ENCODE measurements at regions not wholly inside any gene's neighbourhood (a gene's known extent, or its start where the extent isn't known, plus 50 kb on each side); places are given as distances from the start of the nearest gene placed in this dataset.
A peak's percentile ranks its signal among the peaks of the same experiment; 100 is the strongest.

DNA sequence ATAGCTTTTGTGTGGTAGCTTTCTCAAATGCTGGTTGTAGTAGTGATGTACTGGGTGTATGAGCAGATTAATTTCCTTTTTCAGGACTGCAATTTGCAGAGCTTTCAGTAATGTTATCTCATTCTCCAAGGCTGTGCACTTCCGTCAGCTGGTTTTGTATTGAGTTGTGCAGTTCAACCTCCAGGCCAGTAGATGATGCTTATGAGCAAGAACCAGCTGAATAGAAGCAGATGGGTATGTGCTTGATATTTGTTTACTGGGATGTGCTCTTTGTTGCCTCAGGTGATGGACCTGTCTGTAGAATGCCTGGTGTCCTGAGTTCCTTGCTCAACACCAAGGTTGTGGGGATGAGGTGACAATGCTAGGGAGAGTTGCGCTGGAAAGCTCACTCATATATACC, 462.8 kb downstream of the PCDH18 start:
- DNase-seq (ENCODE audit: low spot score) = no peak

DNA sequence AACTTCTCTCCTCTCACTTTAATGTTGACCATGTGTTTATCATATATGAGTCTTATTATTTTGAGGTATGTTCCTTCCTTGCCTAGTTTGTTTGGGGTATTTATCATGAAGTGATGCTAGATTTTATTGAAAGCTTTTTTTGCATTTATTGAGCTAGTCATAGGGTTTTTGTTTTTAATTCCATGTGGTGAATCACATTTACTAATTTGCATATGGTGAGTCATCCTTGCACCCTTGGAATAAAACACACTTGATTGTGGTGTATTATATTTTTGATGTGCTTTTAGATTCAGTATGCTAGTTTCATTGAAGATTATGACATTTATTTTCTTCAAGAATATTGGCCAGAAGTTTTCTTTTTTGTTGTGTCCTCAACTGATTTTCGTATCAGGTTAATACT, 464.6 kb downstream of the PCDH18 start:
- DNase-seq (ENCODE audit: low spot score) = no peak

DNA sequence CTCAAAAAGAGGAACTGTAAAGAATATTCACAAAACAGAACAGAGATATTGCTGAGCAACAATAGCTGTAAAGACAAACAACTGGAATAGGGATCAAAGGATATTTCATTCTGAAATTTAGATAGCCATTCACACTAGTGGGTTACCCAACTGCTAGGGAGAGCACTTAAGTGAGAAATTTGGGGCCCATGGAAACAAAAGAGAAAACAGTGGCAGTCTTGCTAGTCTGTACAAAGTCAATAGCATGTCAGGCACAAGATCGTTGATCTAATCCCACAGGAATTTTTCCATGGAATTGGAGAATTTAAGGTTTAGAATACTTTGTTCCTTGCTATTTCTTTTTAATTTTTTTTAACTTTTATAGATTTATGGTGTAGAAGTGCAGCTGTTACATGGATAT, 467.0 kb downstream of the PCDH18 start:
- DNase-seq (ENCODE audit: low spot score) = no peak

DNA sequence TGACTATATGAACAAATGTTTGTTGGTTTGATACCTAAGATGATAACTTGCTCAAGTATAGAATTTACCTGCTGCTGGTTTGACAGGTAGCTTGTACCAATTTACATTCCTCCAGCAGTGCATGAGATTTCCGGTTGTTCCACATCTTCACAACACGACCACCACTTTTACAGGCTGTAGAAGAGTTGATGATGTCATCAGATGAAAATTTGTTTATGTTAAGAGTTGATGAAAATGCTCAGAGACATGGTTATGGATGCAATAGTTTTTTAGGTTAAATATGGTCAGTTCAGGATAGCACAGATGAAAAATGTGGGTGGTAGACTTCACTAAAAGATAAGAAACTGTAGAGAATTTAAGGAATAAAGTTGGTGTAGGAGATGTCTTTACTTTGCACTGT, 468.3 kb downstream of the PCDH18 start:
- DNase-seq (ENCODE audit: low spot score) = no peak

DNA sequence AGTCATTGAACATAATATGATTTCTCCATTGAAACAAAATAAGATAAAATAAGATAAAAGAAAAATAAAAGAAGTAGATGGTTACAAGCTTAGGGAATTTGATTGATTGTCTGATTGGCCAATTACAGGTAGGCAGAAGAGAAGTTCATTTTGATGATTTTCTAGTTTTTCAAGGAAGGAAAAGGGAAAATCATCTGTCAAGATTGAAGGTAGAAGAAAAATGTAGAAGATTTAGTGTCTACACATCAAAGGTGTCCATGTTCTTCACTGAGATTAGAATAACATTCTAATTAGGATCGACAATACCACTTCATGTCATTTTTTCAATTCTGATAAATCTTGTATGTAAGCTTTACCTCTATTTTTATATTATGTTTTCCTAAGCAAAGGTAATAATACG, 489.1 kb downstream of the PCDH18 start:
- no peak for DNase-seq (ENCODE audit: low spot score)

DNA sequence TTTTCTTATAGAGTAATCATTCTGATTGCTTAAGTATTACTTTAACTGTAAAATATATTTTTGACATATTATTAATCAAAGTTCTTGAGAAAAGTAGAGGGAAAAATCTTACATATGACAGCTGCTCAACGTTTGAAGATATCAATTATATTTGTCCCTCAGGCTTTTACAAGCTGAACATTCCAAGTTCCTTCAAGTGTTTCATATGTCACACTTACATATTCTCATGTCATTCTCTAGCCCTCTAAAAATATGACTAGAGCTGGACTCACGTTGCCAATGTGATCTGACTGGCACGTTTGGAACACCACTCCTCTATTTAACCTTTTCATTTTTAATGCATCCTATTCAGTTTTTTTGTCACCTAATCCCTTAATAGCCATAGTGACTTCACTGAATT, 492.9 kb downstream of the PCDH18 start:
- DNase-seq (ENCODE audit: low spot score) = no peak

DNA sequence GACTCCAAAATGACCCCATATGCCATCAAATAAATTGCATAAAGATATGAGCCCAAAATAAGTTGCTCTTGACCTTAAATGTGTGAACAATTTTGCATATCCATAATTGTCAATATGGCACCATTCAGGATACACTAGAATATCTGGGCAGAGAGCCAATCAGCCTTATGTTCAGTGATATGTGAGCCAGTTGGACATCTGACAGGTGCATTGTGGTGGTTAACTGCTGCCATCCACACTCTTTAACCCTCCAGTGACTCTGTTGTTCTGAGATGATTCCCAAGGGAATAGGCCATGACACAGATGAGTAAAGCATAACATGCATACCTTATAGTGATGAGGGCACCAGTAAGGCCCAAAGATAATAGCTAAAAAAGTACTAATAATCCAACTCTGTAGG, 500.1 kb downstream of the PCDH18 start:
- DNase-seq (ENCODE audit: low spot score) = peak; percentile 3

DNA sequence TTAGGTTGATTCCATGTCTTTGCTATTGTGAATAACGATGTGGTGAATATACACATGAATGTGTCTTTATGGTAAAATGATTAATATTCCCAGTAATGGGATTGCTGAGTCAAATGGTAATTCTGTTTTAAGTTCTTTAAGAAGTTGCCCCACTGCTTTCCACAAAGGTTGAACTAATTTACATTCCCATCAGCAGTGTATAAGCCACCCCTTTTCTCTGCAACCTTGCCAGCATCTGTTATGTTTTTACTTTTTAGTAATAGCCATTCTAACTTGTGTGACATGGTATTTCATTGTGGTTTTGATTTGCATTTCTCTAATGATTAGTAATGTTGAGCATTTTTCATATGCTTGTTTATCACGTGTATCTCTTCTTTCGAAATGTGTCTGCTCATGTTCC, 503.3 kb downstream of the PCDH18 start:
- DNase-seq (ENCODE audit: low spot score) = no peak

DNA sequence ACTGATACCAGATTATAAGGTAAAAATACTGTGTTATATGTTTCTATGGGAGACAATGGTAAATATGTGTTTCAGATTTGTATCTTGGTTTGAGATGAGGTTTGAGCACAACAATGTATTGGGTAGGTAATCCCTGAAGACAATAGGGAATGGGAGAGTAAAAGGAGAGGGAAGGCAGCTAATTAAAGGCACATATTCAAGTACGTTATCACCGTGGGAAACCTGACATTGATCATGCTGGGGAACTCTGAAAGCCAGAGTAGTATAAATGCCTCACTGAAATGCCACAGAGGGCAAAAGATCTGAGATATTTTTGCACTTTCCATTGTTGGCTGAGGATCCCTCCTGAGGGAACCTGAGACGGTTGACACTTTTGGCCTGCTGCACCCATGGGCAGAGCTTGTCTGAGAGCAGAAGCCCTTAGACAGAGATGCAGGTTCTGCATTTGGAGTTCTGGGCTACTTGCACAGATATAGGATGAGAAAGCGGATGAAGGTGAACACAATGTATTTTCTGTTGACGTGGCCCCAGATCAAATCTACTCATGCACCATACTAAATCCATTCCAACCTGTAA, 506.7 kb downstream of the PCDH18 start:
- DNase-seq (ENCODE audit: low spot score) = no peak

DNA sequence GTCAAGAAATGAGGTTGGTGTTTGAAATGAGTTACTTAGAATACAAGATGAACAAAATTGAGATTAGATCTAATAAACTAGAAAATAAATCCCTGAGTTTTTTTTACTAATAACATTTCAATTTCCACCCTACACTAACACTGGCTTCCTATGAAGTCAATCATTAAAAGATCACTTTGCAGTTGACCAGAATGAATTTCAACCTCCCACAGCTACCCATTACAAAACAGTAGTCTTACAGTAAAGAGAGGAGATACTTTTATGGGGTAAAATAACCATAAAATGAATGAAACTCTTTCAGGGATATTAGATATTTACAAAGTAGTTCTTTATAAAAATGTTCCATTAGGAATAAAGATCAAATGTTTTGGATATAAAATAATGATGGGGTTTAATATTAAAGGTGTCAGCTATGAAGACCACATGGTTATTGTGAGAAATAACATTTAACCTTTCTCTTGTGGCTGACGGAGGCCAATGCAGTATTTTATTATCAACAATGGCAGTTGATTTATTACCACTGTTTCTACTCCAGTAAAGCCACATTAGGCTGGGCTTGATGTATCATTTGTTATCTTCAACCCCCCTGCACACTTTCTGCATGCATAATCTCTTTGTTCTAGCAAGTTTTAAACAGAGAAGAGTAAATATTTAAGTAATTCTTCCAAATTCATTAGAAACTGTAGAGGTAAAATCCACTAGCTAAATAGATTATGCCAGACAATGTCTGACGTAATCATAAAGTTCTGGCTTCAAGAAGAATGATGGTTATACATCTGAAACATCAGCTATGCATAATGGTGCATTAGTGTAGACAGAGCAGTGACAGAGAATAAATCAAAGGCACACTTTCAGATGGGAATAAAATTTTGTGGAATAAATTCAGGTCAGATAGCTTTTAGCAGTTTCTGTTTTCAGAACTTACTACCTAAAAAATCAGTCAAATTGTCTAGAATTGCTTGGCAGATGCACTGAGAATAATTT, 516.6 kb downstream of the PCDH18 start:
- DNase-seq (ENCODE audit: low spot score) = no peak

DNA sequence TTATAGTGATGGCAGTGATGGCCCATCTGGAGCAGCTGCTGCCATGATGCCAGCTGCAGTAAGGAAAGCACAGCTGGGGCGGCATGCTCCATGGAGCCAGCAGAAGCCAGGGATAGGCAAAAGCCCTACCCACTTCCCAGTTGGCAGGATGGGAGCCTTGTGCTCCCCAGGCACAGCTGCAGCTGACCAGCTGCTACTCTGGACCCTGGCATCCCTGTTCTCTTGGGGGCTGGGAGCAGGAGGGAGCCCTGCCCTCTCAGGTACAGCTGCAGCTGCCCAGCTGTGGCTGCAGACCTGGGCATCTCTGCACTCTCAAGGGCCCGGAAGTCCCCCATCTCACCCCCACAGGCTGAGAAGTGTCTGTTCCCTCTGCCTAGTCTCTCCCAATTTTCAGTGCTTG, 531.9 kb downstream of the PCDH18 start:
- DNase-seq (ENCODE audit: low spot score) = no peak

DNA sequence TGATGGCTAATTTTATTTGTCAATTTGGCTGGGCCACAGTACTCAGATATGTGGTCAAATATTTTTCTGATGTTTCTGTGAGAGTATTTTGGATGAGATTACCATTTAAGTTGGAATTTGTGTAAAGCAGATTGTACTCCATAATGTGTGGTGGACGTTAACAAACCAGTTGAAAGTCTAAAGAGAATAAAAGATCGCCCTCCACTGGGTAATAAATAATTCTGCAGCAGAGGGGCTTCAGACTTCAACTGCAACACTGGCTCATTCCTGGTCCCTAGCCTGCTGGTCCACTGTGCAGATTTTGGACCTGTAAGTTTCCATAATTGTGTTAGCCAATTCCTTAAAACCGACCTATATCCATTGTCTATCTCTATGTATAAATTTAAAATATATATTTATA, 540.3 kb downstream of the PCDH18 start:
- no peak for DNase-seq (ENCODE audit: low spot score)

DNA sequence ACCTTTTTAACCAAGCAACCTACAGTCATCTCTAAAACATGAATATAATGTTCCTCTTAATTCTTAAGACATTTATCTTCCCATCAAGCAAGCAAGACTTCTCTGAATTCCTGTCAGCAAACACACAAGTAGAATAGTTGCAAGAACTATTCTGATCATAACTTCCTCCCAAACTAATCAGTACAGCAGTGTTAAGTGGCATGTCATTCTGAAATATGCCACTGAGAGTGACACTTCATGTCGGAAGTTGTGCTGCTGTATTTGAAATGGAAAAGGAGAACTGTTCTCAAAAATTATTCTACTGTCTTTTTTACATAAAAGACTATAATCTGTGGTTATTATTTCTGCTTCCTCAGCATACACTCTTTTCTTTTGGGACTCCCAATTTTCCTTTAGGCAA, 546.6 kb downstream of the PCDH18 start:
- no peak for DNase-seq (ENCODE audit: low spot score)

DNA sequence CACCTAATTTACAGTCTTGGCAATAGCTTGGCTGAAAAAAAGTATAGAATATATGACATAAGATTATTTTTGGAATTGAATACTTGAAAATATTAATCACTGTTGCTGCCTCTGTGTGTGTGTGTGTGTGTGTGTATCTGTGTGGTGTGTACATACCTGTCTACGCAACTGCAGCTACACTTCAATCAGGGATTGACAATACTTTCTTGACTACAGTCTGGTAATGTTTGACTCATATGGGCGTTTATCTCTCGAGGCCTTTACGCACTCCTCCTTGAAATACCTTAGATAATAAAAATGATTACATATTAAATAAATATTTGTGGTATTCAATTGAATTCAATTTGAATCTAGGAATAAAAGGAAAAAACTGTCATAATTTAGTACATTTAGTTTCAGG, 565.2 kb downstream of the PCDH18 start:
- DNase-seq (ENCODE audit: low spot score) = no peak

DNA sequence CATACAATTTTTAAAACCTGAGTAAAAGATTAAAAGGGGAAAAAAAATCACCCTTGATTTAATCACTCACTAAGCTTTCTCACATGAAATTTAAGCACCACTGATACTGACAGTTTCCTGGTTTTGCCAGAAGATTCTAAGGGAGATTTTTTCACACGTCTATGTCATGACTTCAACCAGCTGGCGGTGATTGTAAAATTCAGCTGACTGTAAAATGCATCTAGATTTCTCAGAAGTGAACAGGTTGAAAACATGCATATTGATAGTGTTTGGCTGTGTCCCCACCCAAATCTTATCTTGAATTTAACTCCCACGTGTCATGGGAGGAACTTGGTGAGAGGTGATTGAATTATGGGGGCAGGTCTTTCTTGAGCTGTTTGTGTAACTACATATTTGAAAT, 566.8 kb downstream of the PCDH18 start:
- DNase-seq (ENCODE audit: low spot score) = no peak

DNA sequence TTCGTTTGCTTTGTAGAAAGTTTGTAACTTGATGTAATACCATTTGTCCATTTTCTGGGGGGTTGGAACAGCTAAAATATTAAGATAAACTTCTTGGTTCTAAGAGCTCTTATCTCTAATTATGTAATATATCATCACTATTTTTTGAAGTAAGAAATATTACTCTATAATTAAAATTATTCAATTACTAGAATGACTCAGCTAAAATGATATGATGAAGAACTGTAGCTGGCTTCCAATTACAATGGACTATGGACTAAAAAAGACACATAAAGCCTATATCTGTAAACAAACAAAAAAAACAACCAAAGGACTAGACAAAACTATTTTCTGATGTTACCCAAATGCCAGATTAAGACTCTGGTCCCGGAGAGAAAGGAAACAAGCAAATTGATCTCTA, 569.4 kb downstream of the PCDH18 start:
- no peak for DNase-seq (ENCODE audit: low spot score)

DNA sequence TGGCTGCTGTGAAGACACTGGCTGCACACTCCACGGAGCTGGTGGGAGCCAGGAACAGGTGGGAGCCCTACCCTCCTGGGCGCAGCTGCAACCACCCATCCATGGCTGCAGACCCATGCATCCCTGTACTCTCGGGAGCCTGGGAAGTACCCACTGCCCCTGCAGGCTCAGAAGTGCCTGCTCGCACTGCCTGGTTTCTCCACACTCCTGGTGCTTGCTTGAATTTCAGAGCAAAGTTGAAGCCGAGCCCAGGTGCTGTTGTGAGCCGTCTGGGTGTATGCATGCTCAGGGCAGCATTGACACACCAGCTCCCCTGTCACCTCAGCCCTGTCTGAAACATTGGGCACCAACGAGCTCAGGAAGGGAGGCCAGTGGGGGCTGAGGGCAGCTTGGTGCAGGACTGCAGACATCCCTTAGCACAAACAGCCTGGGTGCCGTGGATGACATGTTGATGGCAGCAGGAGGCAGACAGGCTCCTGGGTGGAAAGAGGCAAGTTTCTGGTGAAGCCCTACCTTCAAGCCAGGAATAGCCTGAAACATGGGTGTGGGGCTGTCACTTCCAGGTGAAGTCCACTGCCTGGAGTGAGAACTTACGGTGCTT, 585.9 kb downstream of the PCDH18 start:
- no peak for DNase-seq (ENCODE audit: low spot score)

DNA sequence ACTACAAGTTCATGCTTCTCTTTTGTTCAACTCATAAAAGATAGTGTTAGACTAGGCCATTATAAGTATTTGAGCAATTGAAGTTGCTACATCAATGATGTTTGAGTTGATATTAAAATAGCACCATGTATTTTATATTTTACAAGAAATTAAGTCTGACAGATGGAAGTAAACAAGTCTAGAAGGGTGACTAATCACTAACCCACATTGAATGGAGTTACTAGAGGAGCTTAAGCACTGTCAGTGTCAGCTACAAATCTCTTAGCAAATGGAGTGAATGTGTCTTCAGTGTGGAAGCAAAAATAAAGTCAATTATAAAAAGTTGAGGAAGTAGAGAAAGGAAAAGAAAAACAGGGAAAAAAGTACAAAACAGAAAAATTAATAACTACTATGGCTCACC, 592.5 kb downstream of the PCDH18 start:
- DNase-seq (ENCODE audit: low spot score) = no peak

DNA sequence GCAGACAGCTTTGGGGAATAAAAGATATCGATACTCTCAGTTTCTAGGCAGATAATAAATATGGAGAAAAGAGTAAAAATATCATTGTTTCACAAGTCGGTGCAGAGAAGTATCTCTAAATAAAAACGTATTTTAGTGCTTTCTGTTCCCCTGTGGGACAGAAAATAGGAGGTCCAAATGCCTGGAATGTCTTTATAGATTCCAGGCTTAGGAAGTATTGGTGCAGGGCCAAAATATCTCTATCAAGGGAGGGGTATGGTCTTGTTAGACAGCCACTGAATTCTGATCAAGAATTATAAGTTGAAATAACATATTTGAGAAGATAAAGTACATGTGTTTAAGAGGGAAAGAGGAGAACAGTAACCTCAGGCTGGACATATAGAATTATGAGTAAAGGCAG, 596.4 kb downstream of the PCDH18 start:
- no peak for DNase-seq (ENCODE audit: low spot score)

DNA sequence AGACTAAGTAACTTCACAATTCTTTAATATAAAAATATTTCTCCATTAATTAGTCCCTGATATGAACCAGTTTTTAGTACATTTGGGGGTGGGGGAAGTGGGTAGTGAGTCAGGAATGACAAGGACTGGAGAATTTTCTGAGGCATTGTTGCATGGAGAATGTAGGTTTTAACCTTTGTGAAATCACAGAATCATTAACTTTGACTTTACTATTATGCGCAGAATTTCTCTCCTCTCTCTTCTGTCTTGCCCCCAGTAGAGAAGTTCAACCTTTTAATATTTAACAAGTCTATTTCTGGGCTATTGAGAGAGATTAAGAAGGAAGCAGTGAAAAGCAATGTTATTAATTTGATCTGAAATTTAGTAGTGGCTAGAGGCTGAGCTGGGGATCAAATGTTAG, 597.0 kb downstream of the PCDH18 start:
- DNase-seq (ENCODE audit: low spot score) = no peak

DNA sequence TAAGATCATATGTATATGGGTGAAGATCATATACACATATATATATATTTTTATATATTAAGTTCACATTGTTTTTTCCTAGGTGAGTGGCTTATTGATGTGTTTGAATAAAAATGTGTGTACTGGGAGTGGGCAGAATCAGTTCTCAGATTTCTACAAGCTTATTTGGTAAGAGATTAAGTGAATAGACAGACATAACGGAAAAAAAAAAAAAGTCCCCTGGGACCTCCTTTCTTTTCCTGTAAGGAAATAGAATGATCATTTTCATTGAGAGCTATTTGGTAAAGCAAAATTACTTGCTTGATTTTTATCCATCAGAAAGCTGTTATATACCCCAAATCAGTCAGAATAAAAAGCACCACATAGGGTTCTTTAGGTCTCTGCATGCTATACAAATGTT, 597.7 kb downstream of the PCDH18 start:
- DNase-seq (ENCODE audit: low spot score) = no peak

DNA sequence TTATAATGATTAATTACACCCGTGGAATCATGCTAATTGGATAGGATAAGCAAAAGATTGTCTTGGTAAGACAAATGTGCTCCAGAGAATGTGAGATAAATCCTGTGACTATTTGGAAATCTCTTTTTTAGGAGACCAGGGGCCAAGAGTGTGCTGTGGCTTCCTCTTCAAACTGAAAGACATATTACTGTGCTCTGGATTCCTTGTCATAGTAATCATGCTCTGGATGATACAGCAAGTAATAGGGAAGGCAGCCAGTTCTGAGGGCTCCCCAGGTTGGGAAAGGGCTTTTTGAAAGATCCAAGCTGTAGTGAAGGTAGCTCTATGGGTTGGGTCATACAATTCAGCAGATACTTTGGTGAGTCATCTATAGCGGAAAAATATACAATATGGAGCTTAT, 600.5 kb downstream of the PCDH18 start:
- DNase-seq (ENCODE audit: low spot score) = no peak

DNA sequence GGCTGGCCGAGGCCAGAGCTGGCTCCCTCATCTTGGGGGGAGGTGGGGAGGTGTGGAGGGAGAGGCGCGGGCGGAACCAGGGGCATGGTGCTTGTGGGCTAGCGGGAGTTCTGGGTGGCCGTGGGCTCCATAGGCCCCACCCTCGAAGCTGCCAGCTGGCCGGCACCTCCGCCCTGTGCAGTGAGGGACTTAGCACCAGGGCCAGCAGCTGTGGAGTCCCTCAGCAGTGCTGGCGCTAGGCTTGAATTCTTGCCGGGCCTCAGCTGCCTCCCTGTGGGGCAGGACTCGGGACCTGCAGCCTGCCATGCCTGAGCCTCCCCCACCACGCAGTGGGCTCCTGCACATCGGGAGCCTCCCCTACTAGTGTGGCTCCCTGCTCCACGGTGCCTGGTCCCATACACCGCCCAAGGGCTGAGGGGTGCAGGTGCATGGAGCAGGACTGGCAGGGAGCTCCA, 603.3 kb downstream of the PCDH18 start:
- DNase-seq (ENCODE audit: low spot score) = no peak
